GM12874 (cell line): ENCODE measurements at regions not wholly inside any gene's neighbourhood (a gene's known extent, or its start where the extent isn't known, plus 50 kb on each side); places are given as distances from the start of the nearest gene placed in this dataset.

Experiments
- CTCF ChIP-seq: IDR thresholded peaks from 2 replicates; pipeline ENCODE4 v1.5.1; 2011; ENCODE audit warnings: low read depth, mild to moderate bottlenecking, control low read depth, low read length, moderate library complexity; ENCODE audit not compliant: insufficient read depth

GRCh38 chr2:10501451-10501961 is 53.4 kb upstream of the ODC1 start:
- no peak for TF ChIP-seq CTCF

- no peak for TF ChIP-seq CTCF
These were observed 52.7 kb upstream of the ODC1 start for GRCh38 chr2:10500601-10501361.

GRCh38 chr2:10499911-10500521 is 51.9 kb upstream of the ODC1 start:
- TF ChIP-seq CTCF: no peak

GRCh38 chr2:10499275-10499907 is 51.3 kb upstream of the ODC1 start:
- TF ChIP-seq CTCF: no peak

GRCh38 chr2:10498525-10499274 is 50.6 kb upstream of the ODC1 start:
- no peak for TF ChIP-seq CTCF
